Testis (tissue), 2 donors: ENCODE measurements at regions not wholly inside any gene's neighbourhood (a gene's known extent, or its start where the extent isn't known, plus 50 kb on each side); places are given as distances from the start of the nearest gene placed in this dataset.
A peak's percentile ranks its signal among the peaks of the same experiment; 100 is the strongest.

Experiments used
- DNase-seq: peaks from one replicate; pipeline ENCODE4 v3.0.0-alpha.2; 2019
- H3K27ac ChIP-seq, 2 donors: fragments of 200-600 bp; sonication (generic); one replicate each; pipeline ENCODE4 v1.5.1; 2019
- H3K27me3 ChIP-seq: fragments of 200-600 bp; sonication (generic); one replicate; pipeline ENCODE4 v1.5.1; 2019
- H3K36me3 ChIP-seq: fragments of 200-600 bp; sonication (generic); one replicate; pipeline ENCODE4 v1.5.1; 2017; ENCODE audit warnings: low read depth; ENCODE audit errors: missing control alignments
- H3K4me1 ChIP-seq: fragments of 200-600 bp; sonication (generic); one replicate; pipeline ENCODE4 v1.5.1; 2019
- H3K4me3 ChIP-seq, 2 donors: fragments of 200-600 bp; sonication (generic); one replicate each; pipeline ENCODE4 v1.5.1; 2017 to 2019
- H3K9me3 ChIP-seq: fragments of 200-600 bp; sonication (generic); one replicate; pipeline ENCODE4 v1.5.1; 2017
- POLR2A ChIP-seq: fragments of 450-650 bp; IDR thresholded peaks from one replicate; pipeline ENCODE4 v1.6.1; 2017; ENCODE audit warnings: antibody characterized with exemption, mild to moderate bottlenecking, moderate library complexity
- WGBS, 2 donors: methylation state at CpG; one replicate each; pipeline ENCODE4 v1.1.5; 2018; 5-methylcytosine and 5-hydroxymethylcytosine counted together
- intact Hi-C: fragments of 100-400 bp; cut with DNase I; formaldehyde crosslinking; loops from one replicate; pipeline ENCODE4 v1.15.1; 2023; ENCODE audit warnings: low total_unique reads
- TF ChIP-seq, protein P1 (sequence below), 3 experiments: fragments of 450-650 bp in 2 of 3; fragments of 200-600 bp in 1 of 3; sonication (generic) in 1 of 3; IDR thresholded peaks; one replicate each; pipeline ENCODE4 v1.5.1; 2016 to 2019; ENCODE audit warnings: antibody characterized with exemption in 3 of 3, mild to moderate bottlenecking in 2 of 3, moderate library complexity in 1 of 3

DNA sequence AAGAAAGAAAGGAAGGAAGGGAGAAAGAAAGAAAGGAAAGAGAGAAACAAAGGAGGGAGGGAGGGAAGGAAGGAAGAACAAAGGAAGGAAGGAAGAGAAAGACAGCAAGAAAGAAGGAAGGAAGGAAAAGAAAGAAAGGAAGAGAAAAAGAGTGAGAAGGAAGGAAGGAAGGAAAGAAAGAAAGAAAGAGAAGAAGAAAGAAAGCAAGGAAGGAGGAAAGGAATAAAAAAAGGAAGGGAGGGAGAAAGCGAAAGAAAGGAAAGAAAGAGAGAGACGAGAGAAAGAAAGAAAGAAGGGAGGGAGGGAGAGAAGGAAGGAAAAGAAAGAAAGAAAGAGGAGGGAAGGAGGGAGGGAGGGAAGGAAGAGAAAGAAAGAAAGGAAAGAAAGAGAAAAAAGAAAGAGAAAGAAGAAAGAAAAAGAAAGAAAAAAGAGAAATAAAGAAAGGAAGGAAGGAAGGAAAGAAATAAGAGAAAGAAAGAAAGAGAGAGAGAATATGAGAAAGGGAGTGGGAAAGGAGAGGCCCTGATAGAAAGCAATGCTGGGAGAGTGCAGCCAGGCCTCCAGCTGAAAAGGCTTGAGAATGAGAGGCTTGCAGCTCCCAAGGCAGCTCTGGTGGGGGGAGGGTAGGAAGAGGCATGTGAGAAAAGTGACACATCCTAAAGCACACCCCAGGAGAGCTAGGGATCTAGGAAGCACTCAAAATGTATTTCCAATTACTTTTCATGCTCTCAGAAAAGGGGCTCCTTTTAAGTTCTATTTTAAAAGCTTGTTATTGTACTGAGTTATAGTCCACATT is 134.0 kb upstream of the ZIC3 start:
- Histone ChIP-seq H3K27ac (no peak overlapping the region), H3K4me1 (no peaks in the 10 kb centered on the region), H3K4me3 (no peak overlapping the region), H3K36me3 (no peaks in the 10 kb centered on the region), H3K27me3 (no peaks in the 10 kb centered on the region), H3K9me3 (no peaks in the 10 kb centered on the region)
- WGBS, 2 donors: 60 to 65% methylated on average over 2 of the region's 2 CpGs
- no peak for DNase-seq
- intact Hi-C loops: no loop called here
- TF ChIP-seq, protein P1, sequence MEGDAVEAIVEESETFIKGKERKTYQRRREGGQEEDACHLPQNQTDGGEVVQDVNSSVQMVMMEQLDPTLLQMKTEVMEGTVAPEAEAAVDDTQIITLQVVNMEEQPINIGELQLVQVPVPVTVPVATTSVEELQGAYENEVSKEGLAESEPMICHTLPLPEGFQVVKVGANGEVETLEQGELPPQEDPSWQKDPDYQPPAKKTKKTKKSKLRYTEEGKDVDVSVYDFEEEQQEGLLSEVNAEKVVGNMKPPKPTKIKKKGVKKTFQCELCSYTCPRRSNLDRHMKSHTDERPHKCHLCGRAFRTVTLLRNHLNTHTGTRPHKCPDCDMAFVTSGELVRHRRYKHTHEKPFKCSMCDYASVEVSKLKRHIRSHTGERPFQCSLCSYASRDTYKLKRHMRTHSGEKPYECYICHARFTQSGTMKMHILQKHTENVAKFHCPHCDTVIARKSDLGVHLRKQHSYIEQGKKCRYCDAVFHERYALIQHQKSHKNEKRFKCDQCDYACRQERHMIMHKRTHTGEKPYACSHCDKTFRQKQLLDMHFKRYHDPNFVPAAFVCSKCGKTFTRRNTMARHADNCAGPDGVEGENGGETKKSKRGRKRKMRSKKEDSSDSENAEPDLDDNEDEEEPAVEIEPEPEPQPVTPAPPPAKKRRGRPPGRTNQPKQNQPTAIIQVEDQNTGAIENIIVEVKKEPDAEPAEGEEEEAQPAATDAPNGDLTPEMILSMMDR (IDR thresholded peaks at IDR 0.05): no peak
- no peak for TF ChIP-seq POLR2A

DNA sequence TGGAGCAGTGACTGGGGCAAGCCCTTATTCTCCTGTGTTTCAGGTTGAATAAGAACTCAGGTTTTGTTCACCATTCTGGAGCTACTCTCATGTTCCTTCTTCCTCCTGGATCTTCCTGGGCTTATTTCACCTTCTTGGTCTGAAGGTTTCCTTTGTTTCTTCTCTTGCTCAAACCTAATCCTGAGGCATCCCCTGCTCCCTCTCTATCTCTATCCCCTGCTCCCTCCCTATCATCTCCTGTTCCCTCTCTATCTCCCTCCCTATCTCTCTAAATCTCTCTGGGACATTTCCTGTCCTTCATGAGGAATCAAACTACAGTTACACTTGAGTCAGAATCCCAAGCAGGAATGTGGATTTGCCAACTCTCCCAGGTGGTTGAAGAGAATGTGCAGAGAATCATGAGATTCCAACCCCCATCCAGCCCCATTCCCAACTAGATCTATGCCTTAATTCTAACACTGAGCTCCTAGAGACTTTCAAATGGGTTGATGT is 134.9 kb upstream of the ZIC3 start:
- Histone ChIP-seq H3K9me3 (no peaks in the 10 kb centered on the region), H3K27me3 (no peaks in the 10 kb centered on the region), H3K4me3 (no peak overlapping the region), H3K27ac (no peak overlapping the region), H3K36me3 (no peaks in the 10 kb centered on the region), H3K4me1 (no peaks in the 10 kb centered on the region)
- TF ChIP-seq POLR2A: no peak
- TF ChIP-seq, protein P1 (IDR thresholded peaks at IDR 0.05): no peak
- DNase-seq: no peak
- intact Hi-C loops: no loop called here

DNA sequence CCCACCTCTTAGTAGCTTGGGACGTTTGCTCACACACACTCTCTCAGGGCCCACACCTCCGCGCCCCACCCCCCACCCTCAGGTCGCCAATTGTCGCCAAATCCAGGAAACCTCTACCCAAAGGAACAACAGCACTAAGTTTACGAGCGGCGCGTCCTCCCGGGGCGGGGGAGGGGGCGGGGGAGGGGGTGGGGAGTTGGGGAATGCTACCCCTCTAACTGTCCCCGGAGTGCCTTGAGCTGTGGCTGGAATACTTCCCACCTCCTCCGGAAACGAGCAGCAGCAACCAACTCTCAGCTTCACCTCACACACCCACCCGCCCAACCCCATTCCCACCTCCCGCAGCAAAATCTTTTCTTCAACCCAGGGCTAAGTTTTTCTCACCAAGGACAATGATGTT is 135.6 kb upstream of the ZIC3 start:
- 0 to 5% methylated on average over 3 to 10 of the region's 17 CpGs for WGBS, 2 donors
- Histone ChIP-seq H3K4me3 (no peak overlapping the region), H3K27me3 (no peaks in the 10 kb centered on the region)

DNA sequence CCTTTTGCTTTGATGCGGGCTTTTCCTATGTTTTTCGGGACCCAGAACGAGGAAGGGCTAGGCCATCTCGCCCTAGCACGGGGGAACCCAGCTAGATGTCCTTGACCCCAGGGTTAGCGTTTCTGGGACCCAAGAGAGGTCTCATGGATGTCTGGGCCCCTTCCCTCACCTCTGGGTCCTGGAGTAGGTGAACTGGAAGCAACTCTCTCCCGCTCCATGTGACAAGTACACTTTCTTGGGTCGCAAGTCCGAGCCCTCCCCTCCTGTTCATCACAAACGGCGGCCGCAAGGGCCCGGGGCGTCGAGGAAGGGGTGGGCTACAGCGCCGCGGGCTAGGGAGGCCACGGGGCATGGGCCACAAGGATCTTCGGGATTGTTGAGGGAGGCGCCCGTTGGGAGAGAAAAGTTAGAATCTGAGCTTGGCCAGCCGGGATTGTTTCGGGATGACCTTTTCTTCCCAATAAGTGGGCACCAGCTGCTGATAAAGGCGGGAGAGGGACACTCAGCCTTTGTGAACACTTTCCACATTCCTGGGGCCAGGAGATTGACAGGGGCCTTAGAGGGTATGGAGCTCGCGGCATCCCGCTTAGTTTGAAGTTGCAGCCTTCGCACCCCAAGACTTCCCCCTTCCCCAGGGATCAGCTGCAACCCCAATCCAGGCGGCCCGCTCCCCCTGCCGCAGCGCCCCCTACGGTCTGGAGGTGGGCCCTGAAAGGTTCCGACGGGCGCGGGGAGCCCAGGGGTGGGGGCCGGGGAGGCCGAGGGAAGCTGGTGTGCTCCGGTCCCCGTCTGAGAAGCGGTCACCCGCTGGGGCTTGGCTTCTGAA is 136.9 kb upstream of the ZIC3 start:
- H3K27me3 ChIP-seq: no peaks in the 10 kb centered on the region
- no peak for DNase-seq
- H3K9me3 ChIP-seq: no peaks in the 10 kb centered on the region
- TF ChIP-seq, protein P1 (IDR thresholded peaks at IDR 0.05): no peak
- TF ChIP-seq POLR2A: no peak
- H3K36me3 ChIP-seq: no peaks in the 10 kb centered on the region
- H3K27ac ChIP-seq: no peak overlapping the region
- peak overlapping the region; percentile 10 to 38 for H3K4me3 ChIP-seq
- H3K4me1 ChIP-seq: no peaks in the 10 kb centered on the region
- intact Hi-C loops: no loop called here
- WGBS, 2 donors: 3 to 5% methylated on average over 4 to 34 of the region's 44 CpGs

More for the DNA sequence above, 135.6 kb upstream of the ZIC3 start:
- no peak for DNase-seq
- Histone ChIP-seq H3K27ac (no peak overlapping the region), H3K36me3 (no peaks in the 10 kb centered on the region), H3K9me3 (no peaks in the 10 kb centered on the region), H3K4me1 (no peaks in the 10 kb centered on the region)
- intact Hi-C loops: no loop called here
- TF ChIP-seq, protein P1 (IDR thresholded peaks at IDR 0.05): no peak
- TF ChIP-seq POLR2A: no peak
